ENCODE measurements at regions not wholly inside any gene's neighbourhood (a gene's known extent, or its start where the extent isn't known, plus 50 kb on each side); places are given as distances from the start of the nearest gene placed in this dataset.

DNA sequence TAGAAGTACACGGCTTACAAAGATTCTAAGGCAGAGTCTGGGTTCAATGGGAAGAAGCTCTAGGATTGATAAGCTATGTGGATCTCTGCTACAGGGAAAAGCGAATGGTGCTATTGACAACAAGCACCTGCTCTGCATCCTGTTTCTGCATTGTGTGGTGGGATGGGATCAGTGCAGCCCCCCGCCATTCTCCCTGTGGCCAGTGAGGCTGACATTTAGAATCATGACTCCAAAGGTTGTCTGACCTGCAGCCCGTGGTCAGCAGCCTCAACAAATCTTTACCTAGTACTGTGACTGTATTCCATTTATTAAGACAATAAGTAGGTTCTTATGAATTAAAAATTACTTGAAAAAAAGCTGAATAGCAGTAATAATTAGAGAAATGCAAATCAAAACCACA, 1477.0 kb upstream of the TMEM132C start:
- TF ChIP-seq, protein P1, sequence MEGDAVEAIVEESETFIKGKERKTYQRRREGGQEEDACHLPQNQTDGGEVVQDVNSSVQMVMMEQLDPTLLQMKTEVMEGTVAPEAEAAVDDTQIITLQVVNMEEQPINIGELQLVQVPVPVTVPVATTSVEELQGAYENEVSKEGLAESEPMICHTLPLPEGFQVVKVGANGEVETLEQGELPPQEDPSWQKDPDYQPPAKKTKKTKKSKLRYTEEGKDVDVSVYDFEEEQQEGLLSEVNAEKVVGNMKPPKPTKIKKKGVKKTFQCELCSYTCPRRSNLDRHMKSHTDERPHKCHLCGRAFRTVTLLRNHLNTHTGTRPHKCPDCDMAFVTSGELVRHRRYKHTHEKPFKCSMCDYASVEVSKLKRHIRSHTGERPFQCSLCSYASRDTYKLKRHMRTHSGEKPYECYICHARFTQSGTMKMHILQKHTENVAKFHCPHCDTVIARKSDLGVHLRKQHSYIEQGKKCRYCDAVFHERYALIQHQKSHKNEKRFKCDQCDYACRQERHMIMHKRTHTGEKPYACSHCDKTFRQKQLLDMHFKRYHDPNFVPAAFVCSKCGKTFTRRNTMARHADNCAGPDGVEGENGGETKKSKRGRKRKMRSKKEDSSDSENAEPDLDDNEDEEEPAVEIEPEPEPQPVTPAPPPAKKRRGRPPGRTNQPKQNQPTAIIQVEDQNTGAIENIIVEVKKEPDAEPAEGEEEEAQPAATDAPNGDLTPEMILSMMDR (IDR thresholded peaks at IDR 0.05), result no peak
- TF ChIP-seq EZH2phosphoT487 (IDR thresholded peaks at IDR 0.05), result no peak
